H1 (cell line): ENCODE measurements at regions not wholly inside any gene's neighbourhood (a gene's known extent, or its start where the extent isn't known, plus 50 kb on each side); places are given as distances from the start of the nearest gene placed in this dataset.

Experiments used
- CTCF ChIA-PET: fragments of 300-600 bp; sonication (Branson Sonifier 250); formaldehyde crosslinking; loops from one replicate; lab custom pipeline; 2021; ENCODE audit not compliant: partially characterized antibody; lab: Charles Lee
- POLR2A ChIA-PET: fragments of 300-600 bp; sonication (Branson Sonifier 250); formaldehyde crosslinking; loops from one replicate; lab custom pipeline; 2021; ENCODE audit warnings: inconsistent platforms; ENCODE audit not compliant: partially characterized antibody; lab: Charles Lee
- DNase-seq, 2 experiments: peaks; one replicate each; pipeline versions ENCODE4 v3.0.0 to v3.0.0-alpha.2; 2010 to 2022; ENCODE audit warnings: low spot score in 2 of 2, low read depth in 1 of 2, mixed read lengths in 1 of 2
- FAIRE-seq: peaks from 2 replicates; lab custom pipeline; 2011; peaks lifted over from hg19 to GRCh38; lab: Jason Lieb, UNC
- H2AFZ ChIP-seq: 2 replicates; pipeline ENCODE4 v1.8.1; 2012; ENCODE audit warnings: low read length, inconsistent platforms
- H2AK5ac ChIP-seq: 2 replicates; pipeline ENCODE4 v1.6.1; 2013; ENCODE audit warnings: low read depth, low read length
- H2BK120ac ChIP-seq: replicated peaks from 2 replicates; pipeline ENCODE3; 2013; ENCODE audit warnings: low read depth, low read length, inconsistent platforms
- H2BK12ac ChIP-seq: 2 replicates; pipeline ENCODE4 v1.6.1; 2013; ENCODE audit warnings: low read depth, low read length
- H2BK15ac ChIP-seq: 2 replicates; pipeline ENCODE4 v1.6.1; 2013; ENCODE audit warnings: low read length
- H2BK20ac ChIP-seq: 2 replicates; pipeline ENCODE4 v1.6.1; 2013; ENCODE audit warnings: low read length
- H2BK5ac ChIP-seq: 2 replicates; pipeline ENCODE4 v1.6.1; 2013; ENCODE audit warnings: low read depth, low read length
- H3K14ac ChIP-seq: 2 replicates; pipeline ENCODE4 v1.6.1; 2013; ENCODE audit warnings: inconsistent platforms; ENCODE audit not compliant: insufficient read length
- H3K18ac ChIP-seq: 2 replicates; pipeline ENCODE4 v1.6.1; 2013; ENCODE audit warnings: low read length; ENCODE audit errors: extremely low read depth
- H3K23ac ChIP-seq: 2 replicates; pipeline ENCODE4 v1.6.1; 2013; ENCODE audit warnings: inconsistent platforms; ENCODE audit not compliant: insufficient read length
- H3K23me2 ChIP-seq: 2 replicates; pipeline ENCODE4 v1.6.1; 2013; ENCODE audit warnings: low read depth, low read length
- H3K27ac ChIP-seq: 2 replicates; pipeline ENCODE4 v1.6.1; 2011; ENCODE audit warnings: low read depth, low read length, inconsistent platforms
- H3K27me3 ChIP-seq, 4 experiments: replicated peaks in 1 of 4; 1 replicate in 1 of 4; 2 replicates in 3 of 4; pipeline versions ENCODE4 v1.6.1 to v1.8.1; 2011 to 2013; ENCODE audit warnings: low read length in 3 of 4, mild to moderate bottlenecking in 3 of 4, inconsistent platforms in 2 of 4, mixed read lengths in 2 of 4, moderate library complexity in 1 of 4; ENCODE audit not compliant: control insufficient read depth in 3 of 4, insufficient read depth in 3 of 4; ENCODE audit errors: extremely low read depth in 1 of 4
- H3K36me3 ChIP-seq, 4 experiments: 2 replicates each; pipeline versions ENCODE4 v1.6.1 to v1.8.1; 2011 to 2013; ENCODE audit warnings: mild to moderate bottlenecking in 4 of 4, low read length in 3 of 4, moderate library complexity in 2 of 4, control low read depth in 1 of 4, inconsistent platforms in 1 of 4; ENCODE audit not compliant: insufficient read depth in 4 of 4, control insufficient read depth in 2 of 4
- H3K4ac ChIP-seq: replicated peaks from 2 replicates; pipeline ENCODE3; 2013; ENCODE audit warnings: low read length, low read depth, mixed read lengths, inconsistent platforms; ENCODE audit not compliant: insufficient read length
- H3K4me1 ChIP-seq, 4 experiments: replicated peaks in 1 of 4; 1 replicate in 1 of 4; 2 replicates in 3 of 4; pipeline versions ENCODE4 v1.6.1 to v1.8.1; 2011 to 2013; ENCODE audit warnings: low read length in 3 of 4, inconsistent platforms in 2 of 4, mixed read lengths in 1 of 4; ENCODE audit not compliant: insufficient read depth in 4 of 4, control insufficient read depth in 3 of 4
- H3K4me2 ChIP-seq, 2 experiments: 2 replicates each; pipeline versions ENCODE4 v1.6.1 to v1.8.1; 2011 to 2013; ENCODE audit warnings: low read depth in 2 of 2, low read length in 2 of 2, control low read depth in 1 of 2, inconsistent platforms in 1 of 2, mild to moderate bottlenecking in 1 of 2; ENCODE audit not compliant: insufficient read depth in 1 of 2
- H3K4me3 ChIP-seq, 4 experiments: fragments of 200-600, 300-600 bp in 1 of 4; sonication (generic), shearing (Covaris generic), sonication (Bioruptor Twin) in 1 of 4; 2 replicates each; pipeline versions ENCODE4 v1.5.1 to v1.8.1; 2011 to 2016; ENCODE audit warnings: low read length in 4 of 4, low read depth in 3 of 4, control low read depth in 2 of 4, inconsistent platforms in 2 of 4, mild to moderate bottlenecking in 2 of 4, mixed read lengths in 1 of 4, moderate library complexity in 1 of 4; ENCODE audit not compliant: insufficient read depth in 2 of 4; ENCODE audit errors: extremely low read depth in 1 of 4
- H3K56ac ChIP-seq: replicated peaks from 2 replicates; pipeline ENCODE3; 2013; ENCODE audit warnings: low read depth, mild to moderate bottlenecking, mixed read lengths, low read length, inconsistent platforms; ENCODE audit not compliant: insufficient read length
- H3K79me1 ChIP-seq: 2 replicates; pipeline ENCODE4 v1.6.1; 2013; ENCODE audit warnings: low read depth, low read length, control low read depth
- H3K79me2 ChIP-seq, 2 experiments: 2 replicates each; pipeline versions ENCODE4 v1.6.1 to v1.8.1; 2012 to 2013; ENCODE audit warnings: low read length in 2 of 2, mild to moderate bottlenecking in 2 of 2, inconsistent platforms in 1 of 2; ENCODE audit not compliant: insufficient read depth in 2 of 2, control insufficient read depth in 1 of 2
- H3K9ac ChIP-seq, 4 experiments: replicated peaks in 1 of 4; 1 replicate in 1 of 4; 2 replicates in 3 of 4; pipeline versions ENCODE4 v1.6.1 to v1.8.1; 2011 to 2013; ENCODE audit warnings: low read depth in 3 of 4, low read length in 3 of 4, control low read depth in 2 of 4, mild to moderate bottlenecking in 2 of 4, moderate library complexity in 2 of 4, inconsistent platforms in 1 of 4; ENCODE audit errors: extremely low read depth in 1 of 4
- H3K9me3 ChIP-seq, 2 experiments: 2 replicates each; pipeline versions ENCODE4 v1.6.1 to v1.8.1; 2012 to 2013; ENCODE audit warnings: mild to moderate bottlenecking in 2 of 2, moderate library complexity in 2 of 2, control low read depth in 1 of 2, inconsistent platforms in 1 of 2, low read depth in 1 of 2, low read length in 1 of 2, mixed read lengths in 1 of 2; ENCODE audit not compliant: insufficient read depth in 2 of 2
- H4K20me1 ChIP-seq, 2 experiments: replicated peaks in 1 of 2; 2 replicates each; pipeline versions ENCODE3 to v1.8.1; 2011 to 2013; ENCODE audit warnings: inconsistent platforms in 2 of 2, low read length in 2 of 2, mild to moderate bottlenecking in 1 of 2; ENCODE audit not compliant: insufficient read depth in 2 of 2, control insufficient read depth in 1 of 2
- H4K5ac ChIP-seq: 2 replicates; pipeline ENCODE4 v1.6.1; 2013; ENCODE audit warnings: low read length, low read depth, mixed read lengths, inconsistent platforms; ENCODE audit not compliant: insufficient read length
- H4K8ac ChIP-seq: 2 replicates; pipeline ENCODE4 v1.8.0; 2013; ENCODE audit warnings: mild to moderate bottlenecking, moderate library complexity, low read length, inconsistent platforms; ENCODE audit not compliant: insufficient read depth; ENCODE audit errors: extremely low read depth
- H4K91ac ChIP-seq: replicated peaks from 2 replicates; pipeline ENCODE3; 2013; ENCODE audit warnings: low read length, mixed read lengths, inconsistent platforms; ENCODE audit not compliant: insufficient read length
- CBX8 ChIP-seq: fragments of 300-800, 300-1000 bp; sonication (generic); IDR thresholded peaks from 2 replicates; pipeline ENCODE4 v1.7.1; 2016; ENCODE audit warnings: low read depth, low read length, borderline replicate concordance
- FOSL1 ChIP-seq: IDR thresholded peaks from 2 replicates; pipeline ENCODE4 v1.6.1; 2011; ENCODE audit warnings: mild to moderate bottlenecking, low read depth, low read length, moderate library complexity; ENCODE audit not compliant: insufficient read depth
- GABPA ChIP-seq: IDR thresholded peaks from 2 replicates; pipeline ENCODE4 v1.6.1; 2011; ENCODE audit warnings: mild to moderate bottlenecking, low read length, moderate library complexity, borderline replicate concordance; ENCODE audit not compliant: insufficient read depth
- GTF2F1 ChIP-seq: IDR thresholded peaks from 2 replicates; pipeline ENCODE4 v1.6.1; 2012; ENCODE audit warnings: low read depth, low read length, improper control_type of control experiment, borderline replicate concordance
- JUN ChIP-seq: IDR thresholded peaks from 2 replicates; pipeline ENCODE4 v1.6.1; 2011; ENCODE audit warnings: low read depth, mild to moderate bottlenecking, improper control_type of control experiment, low read length
- JUND ChIP-seq: IDR thresholded peaks from 2 replicates; pipeline ENCODE4 v1.6.1; 2011; ENCODE audit warnings: mild to moderate bottlenecking, improper control_type of control experiment, low read length
- KDM4A ChIP-seq: IDR thresholded peaks from one replicate; pipeline ENCODE4 v1.7.1; 2012; ENCODE audit warnings: low read depth, mild to moderate bottlenecking, moderate library complexity, low read length, inconsistent platforms; ENCODE audit not compliant: severe bottlenecking
- POU5F1 ChIP-seq: IDR thresholded peaks from 2 replicates; pipeline ENCODE4 v1.6.1; 2011; ENCODE audit warnings: low read depth, mild to moderate bottlenecking, low read length, moderate library complexity
- RFX5 ChIP-seq: IDR thresholded peaks from 2 replicates; pipeline ENCODE4 v1.6.1; 2011; ENCODE audit warnings: low read depth, low read length, improper control_type of control experiment, borderline replicate concordance
- SIN3A ChIP-seq, 2 experiments: IDR thresholded peaks in 1 of 2; conservative IDR thresholded peaks in 1 of 2; 2 replicates each; pipeline ENCODE4 v1.6.1; 2011 to 2012; ENCODE audit warnings: low read length in 2 of 2, improper control_type of control experiment in 1 of 2, low read depth in 1 of 2, mild to moderate bottlenecking in 1 of 2
- SP2 ChIP-seq: IDR thresholded peaks from 2 replicates; pipeline ENCODE4 v1.6.1; 2012; ENCODE audit warnings: mild to moderate bottlenecking, low read length, inconsistent platforms
- TBP ChIP-seq: IDR thresholded peaks from 2 replicates; pipeline ENCODE4 v1.6.1; 2011; ENCODE audit warnings: low read depth, low read length, improper control_type of control experiment
- YY1 ChIP-seq: IDR thresholded peaks from 2 replicates; pipeline ENCODE4 v1.6.1; 2011; ENCODE audit warnings: low read depth, mild to moderate bottlenecking, low read length
- WGBS, 2 experiments: shearing (Covaris generic) in 1 of 2; methylation state at CpG; one replicate each; pipeline versions ENCODE4 v1.1.6 to v1.1.7; 2013 to 2015; ENCODE audit warnings: low lambda C conversion rate in 2 of 2, mixed read lengths in 2 of 2, inconsistent platforms in 1 of 2, low coverage in 1 of 2, missing lambda C conversion rate in 1 of 2; ENCODE audit not compliant: insufficient replicate concordance in 2 of 2, insufficient coverage in 1 of 2, insufficient read length in 1 of 2; ENCODE audit errors: extremely low coverage in 1 of 2, missing lambda C conversion rate in 1 of 2; 5-methylcytosine and 5-hydroxymethylcytosine counted together
- TF ChIP-seq, protein P1 (sequence below): IDR thresholded peaks from 2 replicates; pipeline ENCODE4 v1.6.1; 2012; ENCODE audit warnings: low read length, inconsistent platforms

DNA sequence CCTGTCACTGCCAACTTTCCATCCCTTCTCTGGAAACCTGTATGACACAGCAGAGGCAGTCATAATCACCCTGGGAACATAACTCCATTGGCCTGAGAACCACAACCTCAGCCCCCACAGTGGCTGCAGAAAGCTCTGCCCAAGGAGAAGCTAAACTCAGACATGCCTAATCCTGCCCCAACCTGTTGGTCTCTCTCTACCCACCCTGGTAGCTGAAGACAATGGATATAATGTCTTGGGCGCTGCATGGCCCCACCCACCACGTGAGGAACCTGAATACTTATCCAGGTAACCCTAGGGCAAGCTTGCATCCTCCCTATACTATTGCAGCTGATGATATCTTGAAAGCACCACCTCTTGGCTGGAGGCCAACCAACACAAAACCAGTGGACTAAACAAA, 225.2 kb downstream of the TEX13C start:
- Histone ChIP-seq H3K36me3 (no peaks in the 10 kb centered on the region), H3K56ac (no peak overlapping the region), H3K79me2 (no peaks in the 10 kb centered on the region), H3K79me1 (no peaks in the 10 kb centered on the region), H3K27me3 (no peaks in the 10 kb centered on the region), H3K4me3 (no peak overlapping the region), H3K9ac (no peak overlapping the region), H2AK5ac (no peak overlapping the region), H2BK12ac (no peak overlapping the region), H3K14ac (no peak overlapping the region), H3K4me1 (no peaks in the 10 kb centered on the region), H3K27ac (no peak overlapping the region), H3K9me3 (no peaks in the 10 kb centered on the region; a peak in 1 of 4 replicates), H3K4me2 (no peak overlapping the region), H2AFZ (no peak overlapping the region), H2BK15ac (no peak overlapping the region), H3K18ac (no peak overlapping the region), H3K23ac (no peak overlapping the region), H3K23me2 (no peaks in the 10 kb centered on the region), H4K5ac (no peak overlapping the region), H4K8ac (no peak overlapping the region), H2BK120ac (no peak overlapping the region), H2BK5ac (no peak overlapping the region), H4K20me1 (no peaks in the 10 kb centered on the region), H2BK20ac (no peak overlapping the region), H3K4ac (no peak overlapping the region), H4K91ac (no peak overlapping the region)
- WGBS, 2 experiments: 100% methylated on average over 2 of the region's 2 CpGs; no CpG with 5 or more reads in 1 of the 2 experiments
- ChIA-PET POLR2A (no interaction called here), CTCF (no interaction called here)
- DNase-seq (no peak), FAIRE-seq (no peak)
- no peak for TF ChIP-seq KDM4A
- no peak for TF ChIP-seq JUN
- no peak for TF ChIP-seq RFX5
- no peak for TF ChIP-seq GTF2F1
- TF ChIP-seq SP2: no peak
- no peak for TF ChIP-seq POU5F1
- no peak for TF ChIP-seq TBP
- no peak for TF ChIP-seq JUND
- no peak for TF ChIP-seq GABPA
- no peak for TF ChIP-seq SIN3A (conservative IDR thresholded peaks at IDR 0.05 in 1 of 2, IDR thresholded peaks at IDR 0.05 in 1 of 2; ENCODE audit: low read depth in 1 of 2, low read length in 2 of 2)
- TF ChIP-seq, protein P1, sequence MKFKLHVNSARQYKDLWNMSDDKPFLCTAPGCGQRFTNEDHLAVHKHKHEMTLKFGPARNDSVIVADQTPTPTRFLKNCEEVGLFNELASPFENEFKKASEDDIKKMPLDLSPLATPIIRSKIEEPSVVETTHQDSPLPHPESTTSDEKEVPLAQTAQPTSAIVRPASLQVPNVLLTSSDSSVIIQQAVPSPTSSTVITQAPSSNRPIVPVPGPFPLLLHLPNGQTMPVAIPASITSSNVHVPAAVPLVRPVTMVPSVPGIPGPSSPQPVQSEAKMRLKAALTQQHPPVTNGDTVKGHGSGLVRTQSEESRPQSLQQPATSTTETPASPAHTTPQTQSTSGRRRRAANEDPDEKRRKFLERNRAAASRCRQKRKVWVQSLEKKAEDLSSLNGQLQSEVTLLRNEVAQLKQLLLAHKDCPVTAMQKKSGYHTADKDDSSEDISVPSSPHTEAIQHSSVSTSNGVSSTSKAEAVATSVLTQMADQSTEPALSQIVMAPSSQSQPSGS: no peak
- TF ChIP-seq YY1: no peak
- no peak for TF ChIP-seq FOSL1
- TF ChIP-seq CBX8: no peak
